Loucy (cell line): ENCODE measurements at regions not wholly inside any gene's neighbourhood (a gene's known extent, or its start where the extent isn't known, plus 50 kb on each side); places are given as distances from the start of the nearest gene placed in this dataset.

Experiments
- EZH2phosphoT487 ChIP-seq: fragments of 200-600 bp; IDR thresholded peaks from 2 replicates; pipeline ENCODE4 v1.6.1; 2018; ENCODE audit warnings: antibody characterized with exemption, mild to moderate bottlenecking, moderate library complexity, borderline replicate concordance
- TF ChIP-seq, protein P1 (sequence below): fragments of 200-600 bp; sonication (generic); conservative IDR thresholded peaks from 2 replicates; pipeline ENCODE4 v1.5.1; 2014; ENCODE audit warnings: mild to moderate bottlenecking, antibody characterized with exemption, low read length

DNA sequence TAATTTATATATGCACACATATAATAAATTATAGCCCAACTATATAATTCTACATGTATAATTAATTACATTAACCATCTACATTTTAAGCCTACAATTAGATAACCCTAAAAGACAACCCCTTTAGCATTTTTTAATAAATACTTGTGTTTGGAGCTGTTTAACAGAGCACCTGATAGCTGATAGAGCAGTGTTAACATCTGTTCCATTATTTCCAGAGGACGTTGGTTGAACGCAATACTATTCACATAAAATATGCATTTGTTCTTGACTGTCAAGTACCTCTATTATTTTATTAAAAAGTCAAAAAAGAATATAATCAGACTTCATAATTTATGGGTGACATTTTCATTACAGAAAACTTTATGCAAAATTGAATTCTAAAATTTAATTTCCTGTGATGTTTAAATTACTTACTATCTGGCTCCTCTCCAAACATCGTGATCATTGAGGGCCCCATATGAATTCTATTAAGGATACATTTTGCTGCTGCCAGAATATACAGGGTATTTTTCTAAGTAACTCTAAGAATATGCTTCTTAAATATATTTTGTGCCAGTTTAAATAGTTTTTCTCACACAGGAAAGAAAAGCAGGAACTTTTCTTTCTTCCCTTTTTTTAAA is 234.3 kb downstream of the SHOX2 start:
- TF ChIP-seq, protein P1, sequence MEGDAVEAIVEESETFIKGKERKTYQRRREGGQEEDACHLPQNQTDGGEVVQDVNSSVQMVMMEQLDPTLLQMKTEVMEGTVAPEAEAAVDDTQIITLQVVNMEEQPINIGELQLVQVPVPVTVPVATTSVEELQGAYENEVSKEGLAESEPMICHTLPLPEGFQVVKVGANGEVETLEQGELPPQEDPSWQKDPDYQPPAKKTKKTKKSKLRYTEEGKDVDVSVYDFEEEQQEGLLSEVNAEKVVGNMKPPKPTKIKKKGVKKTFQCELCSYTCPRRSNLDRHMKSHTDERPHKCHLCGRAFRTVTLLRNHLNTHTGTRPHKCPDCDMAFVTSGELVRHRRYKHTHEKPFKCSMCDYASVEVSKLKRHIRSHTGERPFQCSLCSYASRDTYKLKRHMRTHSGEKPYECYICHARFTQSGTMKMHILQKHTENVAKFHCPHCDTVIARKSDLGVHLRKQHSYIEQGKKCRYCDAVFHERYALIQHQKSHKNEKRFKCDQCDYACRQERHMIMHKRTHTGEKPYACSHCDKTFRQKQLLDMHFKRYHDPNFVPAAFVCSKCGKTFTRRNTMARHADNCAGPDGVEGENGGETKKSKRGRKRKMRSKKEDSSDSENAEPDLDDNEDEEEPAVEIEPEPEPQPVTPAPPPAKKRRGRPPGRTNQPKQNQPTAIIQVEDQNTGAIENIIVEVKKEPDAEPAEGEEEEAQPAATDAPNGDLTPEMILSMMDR: no peak
- TF ChIP-seq EZH2phosphoT487: no peak
